ENCODE measurements at regions not wholly inside any gene's neighbourhood (a gene's known extent, or its start where the extent isn't known, plus 50 kb on each side); places are given as distances from the start of the nearest gene placed in this dataset.

- Histone ChIP-seq H3K4me3 (ENCODE audit: insufficient read depth, low read depth, low read length) (no peak overlapping the region), H3K4ac (ENCODE audit: low read depth, low read length) (no peak overlapping the region), H2AK5ac (ENCODE audit: low read depth, low read length) (no peak overlapping the region), H3K4me1 (ENCODE audit: control insufficient read depth, insufficient read depth, low read length) (no peaks in the 10 kb centered on the region), H3K9ac (ENCODE audit: low read depth, low read length) (no peak overlapping the region), H3K9me3 (ENCODE audit: control insufficient read depth, insufficient read depth, low read length) (peaks cover 5% of the 10 kb centered on the region; the same call in 1 of the 2 replicates), H3K36me3 (ENCODE audit: control insufficient read depth, insufficient read depth, low read length) (no peaks in the 10 kb centered on the region), H4K8ac (ENCODE audit: low read depth in 2 of 2, low read length in 2 of 2) (no peak overlapping the region), H4K5ac (ENCODE audit: low read depth, low read length) (no peak overlapping the region), H4K91ac (ENCODE audit: insufficient read depth, low read depth, low read length) (no peak overlapping the region), H3K23ac (ENCODE audit: low read depth, low read length) (no peak overlapping the region), H2BK120ac (ENCODE audit: low read depth, low read length) (no peak overlapping the region), H2AFZ (replicated peaks; ENCODE audit: low read length, poor library complexity) (no peak overlapping the region), H3K27ac (ENCODE audit: insufficient read depth, low read length) (no peak overlapping the region), H3K14ac (replicated peaks; ENCODE audit: low read depth, low read length) (no peak overlapping the region), H2BK15ac (ENCODE audit: low read depth, low read length) (no peak overlapping the region), H3K18ac (ENCODE audit: low read depth, low read length) (no peak overlapping the region), H3K4me2 (ENCODE audit: low read depth, low read length) (no peak overlapping the region), H3K56ac (ENCODE audit: extremely low read depth, insufficient read depth, low read length) (no peak overlapping the region), H3K27me3 (ENCODE audit: control insufficient read depth, insufficient read depth, low read length) (no peaks in the 10 kb centered on the region), H2BK20ac (ENCODE audit: low read depth, low read length) (no peak overlapping the region), H2BK5ac (ENCODE audit: low read depth, low read length, poor library complexity, severe bottlenecking) (no peak overlapping the region), H4K20me1 (ENCODE audit: insufficient read depth, low read length) (no peaks in the 10 kb centered on the region), H3K9me1 (ENCODE audit: insufficient read depth, low read length) (no peaks in the 10 kb centered on the region), H2AK9ac (replicated peaks; ENCODE audit: low read depth, low read length, poor library complexity) (no peak overlapping the region), H3K79me1 (ENCODE audit: low read depth in 1 of 2, low read length in 2 of 2) (no peaks in the 10 kb centered on the region)
- in situ Hi-C loops (cut with MboI; ENCODE audit: low sequenced_read_pairs) (no loop called here), intact Hi-C loops (cut with micrococcal nuclease) (no loop called here), dilution Hi-C loops (cut with HindIII; ENCODE audit: low sequenced_read_pairs, unreplicated experiment) (no loop called here)
- peak; percentile 68 for DNase-seq
- TF ChIP-seq CEBPB (IDR thresholded peaks at IDR 0.05; ENCODE audit: low read depth, low read length) (no peak), FOS (IDR thresholded peaks at IDR 0.05; ENCODE audit: low read depth, low read length) (no peak), USF2 (IDR thresholded peaks at IDR 0.05; ENCODE audit: low read depth, low read length) (no peak), CHD1 (IDR thresholded peaks at IDR 0.05; ENCODE audit: low read depth, low read length) (no peak), MAFK (IDR thresholded peaks at IDR 0.05; ENCODE audit: low read depth, low read length) (no peak), BHLHE40 (IDR thresholded peaks at IDR 0.05; ENCODE audit: low read depth, low read length) (no peak), MXI1 (IDR thresholded peaks at IDR 0.05; ENCODE audit: borderline replicate concordance, low read depth, low read length) (no peak), RCOR1 (IDR thresholded peaks at IDR 0.05; ENCODE audit: insufficient replicate concordance, low read length) (no peak), ELK1 (IDR thresholded peaks at IDR 0.05; ENCODE audit: borderline replicate concordance, low read depth, low read length) (no peak), NFE2L2 (IDR thresholded peaks at IDR 0.05; ENCODE audit: low read depth, low read length) (no peak), RAD21 (IDR thresholded peaks at IDR 0.05; ENCODE audit: low read length) (no peak), RFX5 (IDR thresholded peaks at IDR 0.05; ENCODE audit: low read depth, low read length) (no peak), CTCF (conservative IDR thresholded peaks at IDR 0.05; ENCODE audit: low read depth, low read length) (no peak), MAZ (IDR thresholded peaks at IDR 0.05; ENCODE audit: borderline replicate concordance, low read depth, low read length) (no peak), SMC3 (IDR thresholded peaks at IDR 0.05; ENCODE audit: low read depth, low read length) (no peak), POLR2A (IDR thresholded peaks at IDR 0.05; ENCODE audit: low read depth, low read length) (no peak)
- POLR2A ChIA-PET (ENCODE audit: unreplicated experiment), result no interaction called here
- WGBS, 2 experiments (ENCODE audit: extremely low coverage in 2 of 2, insufficient read length in 1 of 2), result 83% methylated on average over 4 of the region's 9 CpGs; no CpG with 5 or more reads in 1 of the 2 experiments
- no peak for ATAC-seq (ENCODE audit: low read depth)
- no TSS peak for BruUV-seq (replicated peaks)
- CTCF ChIA-PET, result no interaction called here
These were observed 189.0 kb upstream of the MCTP2 start for GRCh38 chr15:94042180-94042928.
